HG02798 (cell line): ENCODE measurements at regions not wholly inside any gene's neighbourhood (a gene's known extent, or its start where the extent isn't known, plus 50 kb on each side); places are given as distances from the start of the nearest gene placed in this dataset.

Experiments used
- ATAC-seq: cut with Tn5 transposase; IDR thresholded peaks from one replicate; pipeline ENCODE4 v1.9.1; 2021; ENCODE audit warnings: mild to moderate bottlenecking; ENCODE audit not compliant: unreplicated experiment, poor library complexity

DNA sequence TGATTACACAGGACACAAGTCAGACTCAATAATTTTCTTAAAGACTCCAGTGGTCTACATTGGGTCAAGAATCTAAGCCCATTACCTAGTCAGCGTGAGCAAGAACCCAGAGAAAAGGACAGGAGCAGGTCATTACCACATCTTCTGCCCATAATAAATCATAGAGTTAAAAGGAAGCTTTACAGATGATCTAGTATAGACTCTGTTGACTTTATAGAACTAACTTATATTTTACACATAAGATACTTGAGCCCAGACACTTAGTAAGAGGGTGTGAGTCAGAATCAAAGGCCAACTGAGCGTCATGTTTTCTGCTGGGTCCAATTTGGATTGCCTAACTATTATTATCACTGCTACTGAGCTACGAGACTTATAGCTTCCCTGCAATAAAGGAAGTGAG, 206.1 kb upstream of the NPSR1 start:
- ATAC-seq: no peak

DNA sequence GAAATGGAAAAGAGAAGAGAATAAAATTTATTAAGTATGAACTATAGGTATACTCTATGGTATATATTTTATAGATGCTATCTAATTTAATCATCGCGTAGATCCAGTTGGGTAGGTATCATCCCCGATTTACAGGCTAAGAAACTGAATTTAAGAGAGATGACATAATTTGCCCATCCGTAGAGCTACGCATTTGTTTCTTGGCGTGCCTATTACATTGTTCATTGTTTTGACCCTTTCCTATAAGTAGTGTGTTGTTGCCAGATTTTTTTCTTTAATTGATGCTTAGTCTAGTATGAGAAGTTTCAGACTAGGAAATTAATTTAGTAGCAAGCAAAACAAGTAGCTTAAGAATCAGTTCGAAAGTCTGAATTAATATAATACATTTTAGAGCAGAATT, 205.7 kb upstream of the NPSR1 start:
- ATAC-seq: no peak

DNA sequence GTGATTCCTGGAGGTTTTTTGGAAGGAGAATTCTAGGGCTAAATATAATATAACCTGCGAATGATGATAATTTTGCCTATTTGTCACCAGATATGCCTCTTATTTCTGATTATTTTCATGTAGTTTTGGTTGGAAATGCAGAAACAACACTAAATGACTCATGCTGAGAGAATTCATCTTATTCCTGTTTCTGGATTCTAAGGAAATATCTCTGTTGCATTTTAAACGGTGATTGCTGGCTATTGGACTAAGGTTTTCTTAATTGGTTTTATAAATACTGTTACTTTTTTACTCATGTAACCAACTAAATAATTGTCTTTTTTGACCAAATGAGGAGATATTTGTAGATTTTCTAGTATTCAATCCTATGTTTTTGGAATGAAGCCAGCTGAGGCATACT, 204.9 kb upstream of the NPSR1 start:
- no peak for ATAC-seq

GRCh38 chr7:34454381-34454780, 203.6 kb upstream of the NPSR1 start:
- ATAC-seq: no peak

GRCh38 chr7:34457329-34457728, 200.7 kb upstream of the NPSR1 start:
- no peak for ATAC-seq

- ATAC-seq: no peak
Observed at GRCh38 chr7:34463830-34464229, 194.2 kb upstream of the NPSR1 start.

DNA sequence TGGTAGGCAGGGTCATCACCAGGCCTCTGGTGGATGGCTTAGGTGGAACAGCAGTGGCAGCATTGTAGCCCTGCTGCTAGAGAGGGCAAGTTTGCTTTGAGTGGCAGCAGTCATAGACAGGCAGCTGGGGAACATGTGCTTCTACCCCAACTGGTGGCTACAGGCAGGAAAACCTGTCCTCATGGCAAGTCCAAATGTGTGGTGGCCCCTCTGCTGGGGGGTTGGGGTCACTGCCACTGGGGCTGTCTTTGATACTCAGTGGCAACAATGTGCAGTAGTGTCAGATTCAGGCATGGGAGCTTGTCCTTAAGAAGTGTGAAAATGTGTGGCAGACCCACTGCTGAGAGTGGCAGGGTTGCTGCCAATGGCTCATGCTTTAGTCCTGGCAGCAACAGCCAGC, 186.2 kb upstream of the NPSR1 start:
- ATAC-seq: no peak

GRCh38 chr7:34486371-34486770, 171.6 kb upstream of the NPSR1 start:
- ATAC-seq: no peak

DNA sequence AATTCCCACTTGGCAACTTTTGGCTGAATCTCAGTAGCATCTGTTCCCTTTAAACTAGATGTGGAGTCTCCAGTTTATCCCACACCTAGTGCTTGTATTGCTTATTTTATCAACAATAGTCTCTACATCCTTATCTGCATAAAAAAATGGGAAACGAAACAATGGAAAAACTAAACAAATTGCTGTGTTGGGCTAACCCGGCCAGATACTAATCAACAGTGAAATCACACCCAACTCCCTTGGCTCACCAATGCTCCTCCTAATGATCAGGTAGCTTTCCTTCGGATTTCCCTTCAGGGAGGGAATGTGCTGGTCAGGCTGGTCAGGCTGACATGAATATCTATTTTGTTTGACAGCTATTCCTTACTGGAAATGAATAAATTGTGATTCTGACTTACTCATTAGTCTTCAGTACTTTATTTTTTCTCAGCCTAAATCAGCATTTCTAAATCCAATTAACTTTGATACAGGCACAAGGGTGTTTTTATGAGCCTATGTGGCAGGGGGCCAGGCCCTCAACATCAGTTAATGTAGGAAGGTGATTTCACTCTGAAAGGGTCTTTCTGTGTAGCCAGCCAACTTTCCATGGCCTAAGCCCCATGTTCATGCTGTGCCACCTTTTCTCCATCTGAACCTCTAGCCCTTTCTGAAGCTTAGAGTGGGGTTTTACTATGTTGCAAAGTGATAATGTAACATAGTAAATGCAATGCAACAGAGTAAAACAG, 170.5 kb upstream of the NPSR1 start:
- ATAC-seq: no peak

DNA sequence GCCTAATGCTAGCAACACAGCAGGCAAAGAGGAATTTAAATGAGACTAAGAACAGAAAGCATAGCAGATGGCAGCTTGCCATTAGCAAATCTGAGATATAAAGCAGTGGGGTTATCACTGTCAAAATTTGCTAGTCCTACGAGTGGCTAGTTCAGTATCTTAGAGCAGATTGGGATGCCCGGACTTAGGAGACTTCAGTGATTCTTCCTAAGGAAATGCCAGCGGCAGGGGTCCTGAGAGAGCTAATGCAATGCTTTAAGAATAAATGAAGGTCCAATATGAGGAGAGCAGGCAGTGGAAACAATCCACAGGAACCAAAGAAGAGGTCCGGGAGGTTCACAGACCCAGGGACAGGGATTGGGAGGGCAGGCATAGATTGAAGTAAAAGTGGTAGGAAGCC, 169.3 kb upstream of the NPSR1 start:
- ATAC-seq: no peak

DNA sequence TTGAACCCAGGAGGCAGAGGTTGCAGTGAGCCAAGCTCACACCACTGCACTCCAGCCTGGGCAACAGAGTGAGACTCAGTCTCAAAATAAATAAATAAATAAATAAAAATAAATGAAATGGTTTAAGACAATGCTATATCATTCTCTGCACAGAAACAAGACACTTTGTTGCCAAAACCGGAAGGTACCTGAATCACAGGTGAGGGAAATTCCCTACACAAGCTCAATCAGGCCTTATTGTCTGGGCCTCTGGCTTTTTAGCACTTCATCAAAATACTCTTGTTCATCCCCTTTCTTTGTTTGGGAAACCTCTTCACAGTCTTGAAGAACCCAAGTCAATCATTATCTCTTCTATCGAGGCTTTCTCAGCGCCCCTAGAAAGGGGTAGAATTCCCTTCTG, 166.1 kb upstream of the NPSR1 start:
- no peak for ATAC-seq

- ATAC-seq: no peak
Observed at GRCh38 chr7:34493752-34494151, 164.3 kb upstream of the NPSR1 start.

DNA sequence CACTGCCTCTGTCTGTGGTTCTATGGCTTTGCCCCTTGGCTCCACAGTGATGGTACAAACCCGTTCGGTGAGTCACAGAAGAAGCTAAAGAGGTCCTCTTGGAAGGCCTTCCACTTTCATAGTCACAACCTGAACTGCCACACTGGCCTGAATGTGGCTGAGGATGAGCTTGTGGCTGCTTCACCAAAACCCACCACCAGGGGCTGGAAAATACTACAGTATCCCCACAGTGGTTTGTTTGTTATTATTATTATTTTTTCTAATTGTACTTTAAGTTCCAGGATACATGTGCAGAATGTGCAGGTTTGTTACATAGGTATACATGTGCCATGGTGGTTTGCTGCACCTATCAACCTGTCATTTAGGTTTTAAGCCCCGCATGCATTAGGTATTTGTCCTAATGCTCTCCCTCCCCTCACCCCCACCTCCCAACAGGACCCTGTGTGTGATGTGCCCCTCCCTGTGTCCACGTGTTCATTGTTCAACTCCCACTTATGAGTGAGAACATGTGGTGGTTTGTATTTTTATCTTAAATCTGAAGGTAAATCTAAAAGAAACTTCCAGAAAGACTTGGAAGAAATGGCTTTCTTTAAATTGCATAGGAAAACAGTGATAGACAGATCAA, 160.8 kb upstream of the NPSR1 start:
- no peak for ATAC-seq

GRCh38 chr7:34501156-34501555, 156.9 kb upstream of the NPSR1 start:
- ATAC-seq: no peak

DNA sequence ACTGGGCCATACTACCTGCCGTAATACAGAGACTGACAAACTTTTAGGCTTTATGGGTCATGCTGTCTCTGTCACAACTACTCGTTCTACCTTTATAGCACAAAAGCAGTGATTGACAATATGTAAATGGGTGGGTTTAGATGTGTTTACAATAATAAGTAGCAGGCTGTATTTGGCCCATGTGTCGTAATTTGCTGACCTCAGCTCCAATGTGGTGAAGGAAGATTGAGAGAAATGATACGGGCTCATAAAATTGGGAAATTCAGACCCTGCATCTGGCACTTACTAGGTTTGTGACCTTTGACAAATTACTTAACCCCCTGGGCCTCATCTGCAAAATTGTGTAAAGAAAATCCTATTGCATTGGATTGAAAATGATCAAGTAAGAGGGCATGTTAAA, 150.8 kb upstream of the NPSR1 start:
- ATAC-seq: no peak

DNA sequence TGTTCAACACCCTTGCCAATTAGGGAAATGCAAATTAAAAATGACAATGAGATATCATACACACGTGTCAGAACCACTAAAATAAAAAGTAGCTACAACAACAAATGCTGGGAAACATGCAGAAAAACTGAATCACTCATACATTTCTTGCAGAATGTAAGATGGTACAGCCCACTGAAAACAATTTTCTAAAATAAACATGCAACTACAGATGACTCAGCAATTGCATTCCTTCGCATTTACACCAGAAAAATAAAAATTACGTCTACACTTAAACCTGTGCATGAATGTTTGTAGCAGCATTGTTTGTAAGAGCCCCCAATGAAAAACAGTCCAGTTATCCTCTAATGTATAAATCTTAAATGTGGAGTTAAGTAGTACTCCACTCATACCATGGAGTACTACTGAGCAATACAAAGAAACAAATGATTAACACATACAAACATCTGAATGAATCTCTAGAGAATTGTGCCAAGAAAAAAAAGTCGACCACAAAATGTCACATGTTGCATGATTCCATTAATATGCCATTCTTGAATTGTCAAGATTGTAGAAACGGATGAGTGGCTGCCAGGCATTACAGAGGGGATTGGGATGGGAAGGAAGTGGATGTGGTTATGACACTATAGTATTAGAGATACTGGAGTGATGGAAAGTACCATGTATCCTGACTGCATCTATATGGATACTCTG, 134.6 kb upstream of the NPSR1 start:
- no peak for ATAC-seq

GRCh38 chr7:34530259-34530658, 127.8 kb upstream of the NPSR1 start:
- no peak for ATAC-seq

DNA sequence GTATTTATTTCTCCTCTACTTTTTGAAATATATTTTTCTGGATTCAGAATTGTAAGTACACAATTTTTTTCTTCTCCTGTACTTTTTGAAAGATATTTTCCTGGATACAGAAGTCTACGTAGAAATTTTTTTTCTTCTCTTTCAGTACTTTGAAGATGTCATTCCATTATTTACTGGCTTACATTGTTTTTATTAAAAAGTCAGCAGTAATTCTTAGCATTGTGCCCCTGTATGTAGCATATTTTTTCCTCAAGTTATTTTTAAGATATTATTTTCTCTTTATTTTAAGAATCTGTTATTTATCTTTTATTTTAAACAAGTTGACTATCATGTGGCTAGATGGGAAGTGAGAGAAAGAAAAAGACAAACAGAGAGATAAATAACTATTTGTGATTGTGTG, 119.0 kb upstream of the NPSR1 start:
- ATAC-seq: no peak

- no peak for ATAC-seq
Observed at GRCh38 chr7:34544621-34545020, 113.4 kb upstream of the NPSR1 start.

DNA sequence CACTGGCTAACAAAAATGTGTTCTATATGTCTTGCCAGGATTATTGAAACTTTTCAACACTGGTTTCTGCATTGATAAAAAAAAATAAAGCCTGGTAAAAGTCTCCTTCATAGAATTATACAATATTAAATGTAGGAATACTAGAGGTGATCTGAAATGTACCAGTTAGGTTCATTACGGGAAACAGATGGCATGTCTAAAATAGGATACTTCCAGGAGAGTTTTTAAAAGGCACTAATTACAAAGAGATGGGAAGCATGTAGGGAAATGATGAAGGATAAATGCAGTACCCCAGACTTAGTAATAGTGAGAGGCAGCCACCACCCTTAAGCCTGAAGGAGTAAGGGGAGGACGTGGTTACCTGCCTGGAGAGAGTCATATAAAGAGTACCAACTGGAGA, 107.0 kb upstream of the NPSR1 start:
- no peak for ATAC-seq

GRCh38 chr7:34552502-34552901, 105.5 kb upstream of the NPSR1 start:
- ATAC-seq: no peak

DNA sequence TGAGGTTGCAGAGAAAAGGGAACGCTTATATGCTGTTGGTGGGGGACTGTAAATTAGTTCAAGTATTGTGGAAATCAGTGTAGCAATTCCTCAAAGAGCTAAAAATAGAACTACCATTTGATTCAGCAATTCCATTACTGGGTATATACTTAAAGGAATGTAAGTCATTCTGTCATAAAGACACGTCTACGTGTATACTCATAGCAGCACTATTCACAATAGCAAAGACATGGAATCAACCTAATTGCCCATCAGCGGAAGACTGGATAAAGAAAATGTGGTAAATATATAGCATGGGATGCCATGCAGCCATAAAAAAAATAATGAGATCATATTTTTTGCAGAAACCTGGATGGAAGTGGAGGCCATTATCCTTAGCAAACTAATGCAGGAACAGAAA, 100.0 kb upstream of the NPSR1 start:
- ATAC-seq: no peak
